ENCODE measurements at regions not wholly inside any gene's neighbourhood (a gene's known extent, or its start where the extent isn't known, plus 50 kb on each side); places are given as distances from the start of the nearest gene placed in this dataset.
"Not testable (repeated sequence)": the region's sequence is repeated elsewhere in the genome, so short reads cannot be mapped to it uniquely, and the experiment has no call there.

DNA sequence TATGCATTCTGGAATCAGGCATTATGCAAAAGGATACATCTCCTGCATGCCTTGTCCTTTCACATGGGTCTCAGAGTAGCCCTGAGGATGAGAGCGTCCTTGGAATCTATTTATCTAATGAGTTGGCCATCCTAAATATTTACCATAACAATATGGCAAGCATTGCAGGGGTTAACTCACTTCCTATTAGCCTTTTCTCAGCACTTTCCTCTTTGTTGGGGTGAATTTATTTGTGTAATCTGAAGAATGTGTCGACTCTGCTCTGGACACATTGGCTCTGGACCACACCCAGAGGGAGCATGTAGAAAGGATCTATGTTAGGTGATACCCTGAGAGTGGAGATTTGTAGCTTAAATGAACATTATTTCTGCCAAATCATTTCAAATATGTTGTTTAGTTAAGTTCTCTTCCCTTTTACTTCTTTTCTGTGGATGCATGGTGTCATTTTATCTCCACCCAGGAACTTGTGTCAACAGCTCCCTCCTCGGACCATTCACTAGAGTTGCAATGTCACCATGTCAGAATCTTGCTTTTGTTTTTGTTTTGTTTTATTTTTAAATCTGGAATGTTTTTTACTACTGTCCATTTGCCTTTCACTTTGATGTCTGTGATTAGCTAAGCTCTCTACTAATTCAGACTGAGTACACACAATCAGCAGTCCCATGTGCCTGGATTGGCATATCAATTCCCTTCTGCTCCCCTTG lies 757.0 kb upstream of the MMS22L start:
- DNase-seq = no peak

DNA sequence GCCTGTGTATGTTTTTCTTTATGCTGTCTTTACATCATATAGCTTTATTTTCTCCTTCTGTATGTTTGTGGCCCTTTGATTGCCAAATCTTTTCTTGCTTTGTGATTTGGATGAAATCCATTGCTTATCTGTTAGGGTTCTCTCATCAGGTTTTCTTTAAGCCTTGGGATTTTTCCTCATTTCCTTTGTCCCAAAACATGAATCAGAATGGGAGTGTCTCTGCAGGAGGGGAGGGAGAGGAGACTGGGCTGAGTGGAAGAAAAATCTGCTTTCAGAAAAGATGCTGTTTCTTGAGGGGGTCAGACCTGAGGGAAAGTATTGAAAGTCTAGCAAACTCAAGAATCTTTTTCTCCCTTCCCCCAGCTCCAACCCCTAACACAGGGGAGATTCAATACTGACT lies 758.0 kb upstream of the MMS22L start:
- DNase-seq = no peak

DNA sequence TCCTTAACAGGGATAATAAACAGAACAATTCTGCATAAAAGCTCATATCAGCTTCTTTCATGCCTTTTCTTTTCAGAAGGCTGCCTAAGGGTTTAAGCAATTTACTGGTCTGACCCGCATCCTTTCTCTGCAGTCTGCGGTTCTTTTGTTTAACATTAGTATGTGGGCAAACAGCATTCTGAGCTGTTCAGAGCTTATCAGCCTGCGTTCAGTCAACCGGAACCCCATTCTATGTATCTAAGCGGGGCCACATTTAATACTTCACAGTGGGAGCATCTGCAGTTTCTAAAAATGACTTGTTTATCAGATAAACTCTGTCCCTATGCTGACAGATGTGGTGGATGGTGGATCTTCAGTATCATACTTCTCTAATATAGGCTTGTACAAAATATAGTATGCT lies 758.9 kb upstream of the MMS22L start:
- no peak for DNase-seq

DNA sequence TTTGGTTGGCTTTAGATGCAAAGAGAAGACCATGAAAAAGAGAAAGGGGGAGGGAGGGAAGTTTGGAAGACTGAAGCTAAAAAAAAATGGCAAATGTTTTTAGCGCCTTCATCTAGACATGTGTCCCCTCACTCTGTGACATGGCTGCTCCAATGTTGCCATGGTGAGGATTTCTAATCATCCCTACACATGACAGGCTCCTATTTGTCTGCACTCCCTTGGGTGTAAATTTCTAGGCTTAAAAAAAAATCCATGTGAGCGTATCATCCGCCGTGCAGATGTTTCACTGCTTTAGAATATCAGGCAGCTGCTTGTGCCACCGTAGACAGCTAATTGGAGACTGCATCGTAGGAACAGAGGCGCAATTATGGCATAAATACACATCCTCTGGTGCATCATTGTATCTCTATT lies 761.1 kb upstream of the MMS22L start:
- no peak for DNase-seq

DNA sequence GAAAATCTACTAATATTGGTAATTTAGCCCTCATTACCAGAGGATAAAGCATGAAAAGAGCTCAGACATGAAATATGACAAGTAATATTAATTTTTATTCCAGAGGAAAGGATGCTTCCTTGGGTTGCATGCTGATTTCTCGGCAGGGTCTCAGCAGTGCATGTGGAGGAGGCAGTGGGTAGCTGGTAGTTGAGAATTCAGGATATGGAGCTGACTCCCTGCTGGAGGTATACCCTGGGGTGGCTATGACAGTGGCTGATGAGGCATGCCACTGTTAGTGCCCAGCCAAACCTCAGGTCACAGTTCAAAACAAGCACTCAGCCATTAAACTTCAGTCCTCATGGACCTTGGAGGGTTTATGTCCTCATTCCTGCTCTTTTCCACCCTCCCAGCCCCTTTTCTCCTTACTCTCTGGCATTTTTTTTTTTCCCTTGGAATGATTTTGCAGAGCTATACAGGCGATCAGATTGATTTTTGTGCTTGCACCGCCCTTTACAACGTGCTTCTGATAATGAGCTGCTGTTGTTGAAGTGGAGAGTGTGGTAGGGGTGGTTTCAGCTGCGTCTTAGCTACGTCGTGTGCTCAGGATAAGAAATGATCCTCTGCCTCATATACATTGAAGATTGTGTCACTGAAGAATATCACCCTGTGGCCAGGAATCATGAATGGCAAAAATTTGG lies 761.9 kb upstream of the MMS22L start:
- DNase-seq = no peak

DNA sequence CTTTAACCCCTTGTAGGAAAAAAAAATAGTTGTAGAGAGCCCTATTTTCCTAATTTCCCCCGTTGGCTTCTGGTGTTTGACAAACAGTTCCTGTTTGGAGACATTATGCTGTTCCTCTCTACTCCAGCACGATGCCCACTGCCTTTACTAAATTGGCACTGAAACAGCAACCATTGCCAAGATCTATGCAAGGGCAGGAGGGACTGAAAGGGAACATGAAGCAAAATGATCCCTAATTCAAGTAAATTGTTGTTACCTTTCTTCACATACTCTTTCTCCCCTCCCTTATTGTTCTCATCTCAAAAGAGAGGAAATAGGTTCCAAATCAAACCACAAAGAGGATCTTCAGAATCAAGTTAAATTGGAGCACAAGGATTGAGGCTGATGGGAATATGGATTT lies 764.1 kb upstream of the MMS22L start:
- DNase-seq = no peak

DNA sequence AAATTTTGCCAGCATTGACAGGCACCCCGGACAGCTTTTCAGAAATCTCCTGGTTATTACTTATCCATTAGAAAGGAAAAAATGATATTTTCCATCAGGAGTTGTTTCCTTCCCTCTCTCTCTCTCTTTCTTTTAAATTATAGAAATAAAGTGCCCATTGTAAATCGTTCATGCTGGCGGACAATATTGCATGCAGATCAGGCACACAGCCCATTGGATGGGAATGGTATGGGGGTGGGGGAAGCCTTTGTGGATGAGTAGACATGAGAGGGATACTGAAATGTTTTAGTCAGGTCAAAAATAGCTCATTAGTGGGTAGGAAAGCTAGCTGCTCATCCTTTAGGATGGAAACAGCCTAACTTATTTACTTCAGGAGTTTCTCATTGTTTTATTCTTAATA lies 764.9 kb upstream of the MMS22L start:
- DNase-seq = no peak

DNA sequence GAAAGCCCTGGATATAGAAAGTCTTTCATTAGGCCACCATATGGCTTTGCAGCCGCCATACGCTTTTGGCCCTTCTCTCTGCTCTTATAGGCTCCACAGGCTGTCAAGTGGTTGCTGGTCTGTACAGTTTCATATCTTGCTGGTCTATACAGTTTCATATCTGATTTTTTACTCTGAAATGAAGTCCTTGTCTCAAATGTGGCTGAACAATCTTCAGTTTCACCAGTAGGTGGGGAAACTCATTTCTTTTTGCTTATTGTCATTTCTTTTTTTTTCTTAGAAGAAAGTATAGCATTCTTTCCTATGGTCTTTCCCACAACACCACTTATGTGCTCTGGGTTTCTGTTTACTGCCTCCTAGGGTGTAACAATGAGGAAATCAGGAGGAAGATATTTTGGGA lies 771.4 kb upstream of the MMS22L start:
- no peak for DNase-seq

DNA sequence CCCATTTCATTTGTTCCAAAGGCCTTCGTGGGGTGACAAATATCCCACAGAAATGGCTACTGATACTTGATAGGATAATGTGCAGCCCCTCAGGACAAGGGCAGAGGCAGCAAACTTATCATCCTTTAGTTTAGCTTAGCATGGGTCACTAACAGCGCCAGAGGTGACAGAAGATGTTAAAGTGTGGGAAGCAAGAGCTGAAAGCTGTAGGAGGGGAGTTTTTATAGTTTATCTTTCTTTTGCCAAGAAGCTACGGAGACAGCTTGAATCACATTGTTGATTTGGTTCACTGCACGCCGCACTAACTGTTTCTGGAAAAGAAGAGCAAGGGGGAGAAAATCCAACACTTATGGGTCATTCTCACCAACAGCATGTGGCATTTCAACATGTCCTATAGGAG lies 773.9 kb upstream of the MMS22L start:
- DNase-seq = no peak

DNA sequence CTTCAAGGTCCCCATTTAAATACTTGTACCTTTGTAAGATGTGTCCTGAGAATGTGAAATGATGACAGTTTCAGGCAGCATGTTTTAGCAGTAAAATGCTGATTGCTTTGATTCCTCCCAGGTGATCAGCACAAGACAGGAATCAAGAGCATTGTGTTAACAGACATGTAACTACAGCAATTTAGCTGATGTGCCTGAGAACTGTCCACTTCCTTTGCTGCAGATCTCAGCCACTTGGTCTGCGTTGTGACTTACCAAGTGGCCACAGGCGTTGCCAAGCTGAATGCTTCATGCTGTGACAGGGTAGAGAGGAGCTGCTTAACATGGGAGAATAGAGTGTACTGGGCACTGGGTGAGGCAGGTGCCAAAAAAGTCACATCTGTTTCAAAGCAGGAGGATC lies 767.0 kb upstream of the POU3F2 start:
- no peak for DNase-seq

DNA sequence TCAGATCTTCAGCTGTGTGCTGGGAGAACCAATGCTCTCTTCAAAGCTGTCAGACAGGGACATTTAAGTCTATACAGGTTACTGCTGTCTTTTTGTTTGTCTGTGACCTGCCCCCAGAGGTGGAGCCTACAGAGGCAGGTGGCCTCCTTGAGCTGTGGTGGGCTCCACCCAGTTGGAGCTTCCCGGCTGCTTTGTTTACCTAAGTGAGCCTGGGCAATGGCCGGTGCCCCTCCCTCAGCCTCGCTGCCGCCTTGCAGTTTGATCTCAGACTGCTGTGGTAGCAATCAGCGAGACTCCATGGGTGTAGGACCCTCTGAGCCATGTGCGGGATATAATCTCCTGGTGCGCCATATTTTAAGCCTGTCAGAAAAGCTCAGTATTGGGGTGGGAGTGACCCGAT lies 745.8 kb upstream of the POU3F2 start:
- DNase-seq = not testable (repeated sequence)

DNA sequence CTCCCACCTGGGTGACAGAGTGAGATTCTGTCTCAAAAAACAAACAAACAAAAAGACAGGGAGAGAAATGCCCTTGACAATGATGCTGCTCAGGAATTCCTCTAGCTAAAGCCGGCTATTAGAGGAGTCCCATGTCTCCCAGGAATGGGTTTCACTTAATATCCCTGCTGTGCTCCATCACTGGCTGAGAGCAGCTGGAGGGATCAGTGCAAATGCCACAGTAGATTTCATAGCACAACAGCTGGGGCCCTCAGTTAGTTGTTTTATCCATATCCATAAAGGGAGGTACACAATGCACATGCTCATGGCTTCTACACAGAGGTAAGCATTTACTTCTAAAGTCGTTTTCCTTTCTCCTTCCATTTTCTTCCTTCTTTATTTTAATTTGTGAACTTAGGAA lies 742.0 kb upstream of the POU3F2 start:
- no peak for DNase-seq

DNA sequence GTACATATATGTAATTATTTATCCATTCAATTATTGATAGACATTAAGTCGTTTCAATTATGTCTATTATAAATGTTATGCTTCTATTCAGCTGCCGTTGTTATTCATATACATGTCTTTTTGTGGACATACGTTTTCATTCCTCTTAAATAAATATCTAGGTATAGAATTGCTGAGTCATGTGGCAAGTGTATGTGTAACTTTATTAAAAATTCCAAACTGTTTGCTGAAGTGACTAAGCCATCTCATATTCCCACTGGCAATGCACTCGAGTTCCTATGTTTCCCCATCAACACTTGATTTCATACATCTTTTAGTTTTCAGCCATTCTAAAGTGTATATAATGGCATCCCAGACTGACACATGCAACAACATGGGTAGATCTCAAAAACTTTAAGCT lies 739.7 kb upstream of the POU3F2 start:
- no peak for DNase-seq

DNA sequence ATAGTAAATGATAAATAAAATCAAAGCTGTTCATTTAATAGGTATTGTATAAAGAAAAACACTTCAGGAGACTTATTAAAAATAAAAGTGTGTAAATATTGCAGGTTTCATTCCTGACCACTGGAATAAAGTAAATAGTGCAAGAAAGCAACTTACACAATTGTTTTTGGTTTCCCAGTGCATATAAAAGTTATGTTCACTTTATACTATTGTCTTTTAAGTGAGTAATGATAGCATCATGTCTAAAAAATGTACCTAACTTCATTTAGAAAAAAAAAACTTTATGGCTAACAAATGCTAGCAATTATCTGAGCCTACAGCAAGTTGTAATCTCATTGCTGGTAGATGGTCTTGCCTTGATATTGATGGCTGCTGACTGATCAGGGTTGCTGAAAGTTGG lies 726.6 kb upstream of the POU3F2 start:
- DNase-seq = no peak

DNA sequence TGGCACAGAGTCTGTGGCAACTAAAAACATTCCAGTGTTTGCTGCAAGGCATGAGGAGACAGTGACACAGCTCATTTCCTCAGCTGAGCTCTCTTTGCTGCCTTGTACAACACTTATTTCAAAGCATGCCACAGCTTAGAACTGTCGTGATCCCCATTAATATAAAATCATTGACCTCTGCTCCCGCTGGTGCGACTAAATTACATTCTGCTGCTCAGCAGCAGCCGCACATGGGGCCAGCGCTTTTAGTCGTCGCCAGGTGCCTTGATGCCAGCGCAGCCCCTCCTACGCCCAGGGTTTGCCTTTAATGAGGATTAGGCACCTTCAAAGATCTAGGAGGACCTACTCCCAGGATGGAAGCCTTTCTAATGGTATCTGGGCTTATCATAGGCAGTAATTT lies 717.9 kb upstream of the POU3F2 start:
- no peak for DNase-seq

DNA sequence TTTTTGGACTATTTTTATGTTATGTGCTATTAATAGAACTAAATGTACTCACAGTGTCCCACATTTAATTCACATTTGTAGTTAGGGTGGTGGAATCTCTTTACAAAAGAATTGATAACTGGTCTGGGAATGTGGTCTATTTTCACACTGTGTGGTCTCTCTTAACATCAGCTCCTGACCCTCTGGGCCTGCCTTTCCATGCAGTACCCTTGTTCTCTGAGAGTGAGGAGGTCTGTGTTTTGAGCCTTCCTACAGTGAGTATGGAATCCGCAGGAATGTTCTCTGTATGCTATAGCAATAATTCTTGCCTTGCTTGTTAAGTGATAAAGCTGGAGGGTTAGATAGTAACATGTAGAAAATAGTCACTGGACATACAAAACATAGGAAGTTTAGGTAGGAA lies 717.3 kb upstream of the POU3F2 start:
- no peak for DNase-seq

DNA sequence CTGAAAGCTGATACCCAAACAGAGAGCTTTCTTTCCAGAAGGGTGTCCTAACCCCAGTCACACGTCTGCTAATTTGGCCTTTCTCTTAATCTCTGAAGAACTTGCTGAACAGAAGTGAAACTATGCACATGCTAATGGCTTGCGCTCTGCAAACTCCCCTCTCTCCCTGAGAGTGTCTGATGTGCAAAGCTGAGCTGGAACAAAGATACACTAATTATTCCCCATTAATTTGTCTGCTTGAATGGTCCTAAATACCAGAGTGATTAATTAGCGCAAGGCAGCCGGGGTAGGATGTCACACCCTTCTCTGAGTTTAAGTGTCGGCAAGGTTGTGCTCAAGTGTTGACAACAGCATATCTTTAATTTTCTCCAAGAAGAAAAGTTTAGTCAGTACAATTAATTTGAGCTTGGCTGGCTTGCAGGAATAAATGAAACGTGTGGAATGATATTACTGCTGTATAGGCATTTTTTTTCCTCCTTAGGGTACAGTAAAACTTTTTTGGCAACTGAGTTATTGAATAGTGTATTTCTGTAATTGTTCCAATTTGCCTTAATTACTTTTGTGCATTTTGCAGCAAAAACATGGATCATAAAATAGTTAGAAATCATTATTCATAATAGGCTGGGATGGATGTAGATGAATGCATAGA lies 715.9 kb upstream of the POU3F2 start:
- DNase-seq = no peak

DNA sequence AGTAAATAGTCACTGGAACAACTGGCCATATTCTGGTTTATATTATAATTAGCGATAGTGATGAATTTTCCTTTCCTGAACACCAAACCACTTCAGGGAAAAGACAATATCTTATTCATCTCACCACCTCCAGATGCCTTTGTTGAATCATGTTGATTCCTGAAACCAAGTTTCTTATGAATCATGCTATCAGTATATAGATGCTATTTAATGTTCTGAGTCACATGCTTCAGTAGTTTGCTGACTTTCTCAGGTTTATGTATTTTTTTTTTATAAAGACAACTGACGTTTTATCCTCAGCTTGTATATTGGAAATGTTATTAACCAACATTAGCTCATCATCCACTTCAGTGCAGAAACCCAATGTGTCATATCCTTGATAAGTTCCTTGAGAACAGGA lies 710.2 kb upstream of the POU3F2 start:
- DNase-seq = no peak

DNA sequence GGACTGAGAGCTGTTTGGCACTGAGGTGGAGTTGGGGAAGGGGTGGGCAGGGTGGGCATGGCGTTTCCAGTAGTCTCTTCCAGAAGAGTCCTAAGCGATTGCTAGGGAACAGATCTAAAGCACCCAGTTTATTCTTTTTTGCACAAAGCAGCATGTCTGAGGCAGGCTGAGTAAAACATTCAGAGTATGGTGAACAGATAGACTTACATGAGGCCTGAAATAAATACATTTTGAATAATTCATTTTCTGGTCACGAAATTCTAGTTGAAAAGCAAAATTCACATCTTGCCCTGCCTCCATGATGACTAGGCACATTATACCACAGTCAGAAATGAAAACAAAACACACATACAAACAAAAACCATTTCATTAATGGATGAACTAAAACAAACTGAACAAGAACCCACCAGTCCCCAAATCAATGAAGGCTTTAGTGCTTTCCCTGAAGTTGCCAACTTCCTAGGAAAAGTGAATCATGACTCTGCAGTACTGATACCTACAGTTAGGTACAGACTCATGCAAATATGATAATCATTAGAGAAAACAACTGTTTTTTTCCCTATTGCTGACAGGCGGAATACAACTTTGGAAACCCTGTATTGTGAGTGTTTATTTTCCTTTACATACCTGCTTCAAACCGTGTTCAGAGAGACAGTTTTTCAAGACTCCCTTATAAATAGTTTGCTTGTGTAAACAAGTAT lies 702.9 kb upstream of the POU3F2 start:
- DNase-seq = no peak

DNA sequence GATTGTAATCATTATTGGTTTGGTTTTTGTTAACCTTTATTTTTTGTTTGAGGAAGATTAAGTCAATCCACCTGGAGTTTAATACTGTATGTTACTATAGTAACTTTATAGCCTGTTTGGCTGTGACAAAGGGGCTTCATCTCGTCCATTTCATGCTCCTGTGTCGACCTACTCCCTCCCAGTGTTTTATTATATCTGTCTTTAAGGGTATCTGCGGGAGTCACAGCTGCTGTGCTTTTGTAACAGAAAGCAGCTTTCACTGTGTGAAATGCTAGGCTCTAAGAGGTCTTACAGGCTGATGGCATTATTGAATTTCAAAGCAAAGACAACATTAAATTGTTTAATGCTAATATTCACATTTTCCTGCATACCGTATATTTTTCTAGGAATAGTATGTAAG lies 698.0 kb upstream of the POU3F2 start:
- no peak for DNase-seq

DNA sequence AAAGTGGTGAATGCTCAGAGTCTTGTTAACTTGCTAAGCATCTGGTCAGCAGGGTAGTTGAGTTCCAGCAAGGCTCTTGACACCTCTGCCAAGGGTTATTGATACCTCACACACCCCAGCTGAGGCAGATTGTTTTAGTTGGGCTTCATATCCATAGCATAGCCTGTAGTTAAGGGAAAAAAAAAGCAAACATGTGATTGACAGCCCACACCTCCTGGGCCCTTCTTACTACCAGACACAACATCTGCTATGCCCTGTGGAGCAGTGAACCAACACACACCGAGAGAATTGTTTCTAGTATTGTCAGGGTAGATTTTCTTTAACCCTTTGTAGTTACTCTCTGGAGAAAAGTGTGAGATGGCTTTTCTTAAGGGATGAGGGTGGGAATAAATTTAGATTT lies 697.0 kb upstream of the POU3F2 start:
- DNase-seq = no peak

DNA sequence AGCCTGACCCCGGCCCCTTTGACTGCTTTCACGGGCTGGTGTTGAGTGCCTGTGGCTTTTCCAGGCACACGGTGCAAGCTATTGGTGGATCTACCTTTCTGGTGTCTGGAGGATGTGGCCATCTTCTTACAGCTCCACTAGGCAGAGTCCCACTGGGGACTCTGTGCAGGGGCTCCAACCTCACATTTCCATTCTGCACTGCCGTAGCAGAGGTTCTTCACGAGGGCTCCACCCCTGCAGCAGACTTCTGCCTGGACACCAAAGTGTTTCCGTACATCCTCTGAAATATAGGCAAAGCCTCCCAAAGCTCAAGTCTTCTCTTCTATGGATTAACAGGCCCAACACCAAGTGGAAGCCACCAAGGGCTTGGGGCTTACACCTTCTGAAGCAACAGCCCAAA lies 691.5 kb upstream of the POU3F2 start:
- no peak for DNase-seq

DNA sequence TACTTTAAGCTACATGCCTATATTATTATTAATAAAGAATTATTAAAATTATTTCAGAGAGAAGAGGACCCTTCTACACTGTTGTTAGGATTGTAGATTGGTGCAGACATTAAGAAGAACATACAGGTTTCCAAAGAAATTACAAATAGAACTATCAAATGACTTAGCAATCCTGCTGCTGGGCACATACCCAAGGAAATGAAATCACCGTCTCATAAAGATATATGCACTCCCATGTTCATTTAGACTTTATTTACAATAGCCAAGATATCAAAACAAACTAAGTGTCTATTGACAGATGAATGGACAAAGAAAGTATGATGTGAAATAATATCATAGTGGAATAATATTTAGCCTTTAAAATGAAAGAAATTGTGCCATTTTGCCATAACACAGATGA lies 687.7 kb upstream of the POU3F2 start:
- DNase-seq = no peak

DNA sequence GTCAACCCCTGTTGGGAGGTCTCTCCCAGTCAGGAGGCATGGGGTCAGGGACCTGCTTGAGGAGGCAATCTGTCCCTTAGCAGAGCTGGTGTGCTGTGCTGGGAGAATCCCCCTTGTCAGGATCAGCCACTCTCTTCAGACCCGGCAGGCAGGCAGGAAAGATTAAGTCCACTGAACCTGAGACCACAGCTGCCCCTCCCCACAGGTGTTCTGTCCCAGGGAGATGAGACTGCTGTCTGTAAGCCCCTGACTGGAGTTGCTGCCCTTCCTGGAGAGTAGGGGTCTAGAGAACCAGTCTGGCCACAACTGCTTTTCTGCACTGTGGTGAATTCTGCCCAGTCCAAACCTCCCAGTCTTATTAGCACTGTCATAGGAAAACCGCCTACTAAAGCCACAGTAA lies 677.8 kb upstream of the POU3F2 start:
- DNase-seq = no peak
